IPS-18a (cell line): ENCODE measurements at regions not wholly inside any gene's neighbourhood (a gene's known extent, or its start where the extent isn't known, plus 50 kb on each side); places are given as distances from the start of the nearest gene placed in this dataset.

ENCODE experiments used
- H3K27ac ChIP-seq: one replicate; pipeline ENCODE4 v1.5.1; 2013; ENCODE audit warnings: low read length
- H3K27me3 ChIP-seq: one replicate; pipeline ENCODE4 v1.6.1; 2013; ENCODE audit warnings: mild to moderate bottlenecking, low read length; ENCODE audit not compliant: control insufficient read depth, insufficient read depth
- H3K36me3 ChIP-seq: one replicate; pipeline ENCODE4 v1.6.1; 2013; ENCODE audit warnings: low read depth, low read length; ENCODE audit not compliant: control insufficient read depth
- H3K4me1 ChIP-seq: one replicate; pipeline ENCODE4 v1.6.1; 2013; ENCODE audit warnings: low read depth, low read length; ENCODE audit not compliant: control insufficient read depth
- H3K4me3 ChIP-seq: one replicate; pipeline ENCODE4 v1.5.1; 2013; ENCODE audit warnings: low read length
- H3K9ac ChIP-seq: one replicate; pipeline ENCODE4 v1.6.1; 2013; ENCODE audit warnings: mild to moderate bottlenecking, low read length, moderate library complexity
- H3K9me3 ChIP-seq: one replicate; pipeline ENCODE4 v1.6.1; 2013; ENCODE audit warnings: low read depth, low read length; ENCODE audit not compliant: control insufficient read depth

GRCh38 chr14:53696217-53696965, 260.2 kb downstream of the BMP4 start:
- Histone ChIP-seq H3K4me1 (no peaks in the 10 kb centered on the region), H3K27ac (no peak overlapping the region), H3K27me3 (no peaks in the 10 kb centered on the region), H3K9me3 (no peaks in the 10 kb centered on the region), H3K4me3 (no peak overlapping the region), H3K9ac (no peak overlapping the region), H3K36me3 (no peaks in the 10 kb centered on the region)

- Histone ChIP-seq H3K36me3 (no peaks in the 10 kb centered on the region), H3K27me3 (no peaks in the 10 kb centered on the region), H3K27ac (no peak overlapping the region), H3K9me3 (no peaks in the 10 kb centered on the region), H3K4me3 (no peak overlapping the region), H3K9ac (no peak overlapping the region), H3K4me1 (no peaks in the 10 kb centered on the region)
Measured at GRCh38 chr14:53695692-53696214, 260.9 kb downstream of the BMP4 start.

- Histone ChIP-seq H3K9ac (no peak overlapping the region), H3K4me3 (no peak overlapping the region), H3K27me3 (no peaks in the 10 kb centered on the region), H3K27ac (no peak overlapping the region), H3K9me3 (no peaks in the 10 kb centered on the region), H3K36me3 (no peaks in the 10 kb centered on the region), H3K4me1 (no peaks in the 10 kb centered on the region)
Measured at GRCh38 chr14:53692885-53693284, 263.7 kb downstream of the BMP4 start.

DNA sequence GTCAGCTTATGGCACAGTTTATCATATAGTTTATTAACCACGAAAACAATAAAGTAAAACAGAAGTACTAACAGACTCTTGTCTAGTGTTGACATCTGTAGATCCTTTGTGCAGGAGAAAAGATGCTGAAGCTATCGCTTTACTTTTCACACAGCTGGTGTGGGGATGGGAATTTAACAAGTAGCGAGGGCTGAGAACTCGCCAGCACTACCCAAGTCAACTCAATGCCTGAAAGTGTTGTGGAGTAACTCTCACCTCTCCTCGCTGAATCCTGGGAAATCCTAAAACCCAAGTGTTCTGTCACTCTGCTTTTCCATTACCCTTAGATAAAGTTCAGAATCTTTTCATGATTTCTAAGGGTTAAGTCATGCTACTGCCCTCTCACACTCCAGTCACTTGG, 264.2 kb downstream of the BMP4 start:
- Histone ChIP-seq H3K27me3 (no peaks in the 10 kb centered on the region), H3K4me3 (no peak overlapping the region), H3K4me1 (no peaks in the 10 kb centered on the region), H3K27ac (no peak overlapping the region), H3K9me3 (no peaks in the 10 kb centered on the region), H3K9ac (no peak overlapping the region), H3K36me3 (no peaks in the 10 kb centered on the region)

DNA sequence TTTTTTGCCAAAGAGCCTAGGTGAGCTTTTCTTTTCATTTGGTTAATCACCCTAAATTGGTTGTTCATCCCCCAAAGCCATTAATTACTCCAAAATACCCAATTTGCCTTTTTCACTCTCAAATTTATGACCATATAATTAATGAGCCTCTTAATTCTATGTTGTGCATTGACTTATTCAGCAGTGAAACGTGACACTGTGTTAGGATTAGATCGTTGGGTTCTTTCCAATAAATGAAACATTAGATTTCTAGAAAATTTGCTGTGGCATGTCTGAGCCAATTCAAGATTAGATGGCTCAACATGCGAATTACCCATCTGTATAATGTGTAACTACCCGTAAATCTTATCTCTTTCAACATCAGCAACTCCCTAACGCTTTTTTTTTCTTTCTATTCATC, 273.4 kb downstream of the BMP4 start:
- Histone ChIP-seq H3K9ac (no peak overlapping the region), H3K36me3 (no peaks in the 10 kb centered on the region), H3K27me3 (no peaks in the 10 kb centered on the region), H3K4me3 (no peak overlapping the region), H3K27ac (no peak overlapping the region), H3K4me1 (no peaks in the 10 kb centered on the region), H3K9me3 (no peaks in the 10 kb centered on the region)

- Histone ChIP-seq H3K9me3 (no peaks in the 10 kb centered on the region), H3K9ac (no peak overlapping the region), H3K36me3 (no peaks in the 10 kb centered on the region), H3K4me3 (no peak overlapping the region), H3K27ac (no peak overlapping the region), H3K4me1 (no peaks in the 10 kb centered on the region), H3K27me3 (no peaks in the 10 kb centered on the region)
Measured at GRCh38 chr14:53672526-53672925, 284.1 kb downstream of the BMP4 start.

- Histone ChIP-seq H3K36me3 (no peaks in the 10 kb centered on the region), H3K27me3 (no peaks in the 10 kb centered on the region), H3K9me3 (no peaks in the 10 kb centered on the region), H3K4me3 (no peak overlapping the region), H3K9ac (no peak overlapping the region), H3K4me1 (no peaks in the 10 kb centered on the region), H3K27ac (no peak overlapping the region)
Measured at GRCh38 chr14:53670701-53671100, 285.9 kb downstream of the BMP4 start.

DNA sequence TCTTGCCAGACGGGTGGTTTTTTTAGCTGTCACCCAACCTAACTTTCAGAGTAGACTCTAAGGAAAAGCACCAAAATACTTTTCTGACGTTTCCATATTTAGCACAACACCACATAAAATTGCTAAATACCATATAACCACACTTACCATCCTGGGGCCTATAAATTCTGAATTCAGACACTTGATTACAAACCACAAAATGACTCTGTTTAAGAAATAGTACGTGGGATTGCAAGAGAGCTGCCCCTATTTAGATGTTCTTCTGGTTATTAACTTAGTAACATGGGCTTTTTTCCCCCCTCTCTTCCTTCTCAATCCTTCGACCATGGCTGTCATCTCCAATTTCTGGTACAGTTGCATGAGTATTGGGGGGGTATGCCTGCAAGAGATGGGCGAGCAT, 287.7 kb downstream of the BMP4 start:
- H3K36me3 ChIP-seq: no peaks in the 10 kb centered on the region
- no peak overlapping the region for H3K9ac ChIP-seq
- H3K9me3 ChIP-seq: no peaks in the 10 kb centered on the region
- H3K27me3 ChIP-seq: no peaks in the 10 kb centered on the region
- no peak overlapping the region for H3K27ac ChIP-seq
- H3K4me1 ChIP-seq: no peaks in the 10 kb centered on the region
- H3K4me3 ChIP-seq: no peak overlapping the region

DNA sequence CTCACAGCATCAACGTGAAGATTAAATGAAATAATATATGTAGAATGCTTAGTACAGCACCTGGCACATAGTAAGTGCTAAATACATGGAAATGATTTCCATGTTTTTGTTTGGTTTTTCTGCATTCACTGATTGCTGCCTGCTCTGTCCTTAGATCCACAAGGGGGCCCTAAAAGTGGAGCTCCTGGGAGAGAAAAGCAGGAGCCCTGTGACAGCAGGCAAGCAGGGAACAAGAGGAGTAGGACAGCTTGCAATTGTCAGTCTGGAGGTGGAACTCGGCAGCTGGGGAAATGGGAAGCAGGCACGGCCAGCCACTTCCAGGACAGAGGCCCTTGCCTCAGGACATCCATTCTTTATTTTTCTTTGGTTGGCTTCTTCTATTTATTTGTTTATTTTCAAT, 292.9 kb downstream of the BMP4 start:
- Histone ChIP-seq H3K9me3 (peaks cover 5% of the 10 kb centered on the region), H3K9ac (no peak overlapping the region), H3K27me3 (no peaks in the 10 kb centered on the region), H3K27ac (no peak overlapping the region), H3K4me1 (no peaks in the 10 kb centered on the region), H3K4me3 (no peak overlapping the region), H3K36me3 (no peaks in the 10 kb centered on the region)

DNA sequence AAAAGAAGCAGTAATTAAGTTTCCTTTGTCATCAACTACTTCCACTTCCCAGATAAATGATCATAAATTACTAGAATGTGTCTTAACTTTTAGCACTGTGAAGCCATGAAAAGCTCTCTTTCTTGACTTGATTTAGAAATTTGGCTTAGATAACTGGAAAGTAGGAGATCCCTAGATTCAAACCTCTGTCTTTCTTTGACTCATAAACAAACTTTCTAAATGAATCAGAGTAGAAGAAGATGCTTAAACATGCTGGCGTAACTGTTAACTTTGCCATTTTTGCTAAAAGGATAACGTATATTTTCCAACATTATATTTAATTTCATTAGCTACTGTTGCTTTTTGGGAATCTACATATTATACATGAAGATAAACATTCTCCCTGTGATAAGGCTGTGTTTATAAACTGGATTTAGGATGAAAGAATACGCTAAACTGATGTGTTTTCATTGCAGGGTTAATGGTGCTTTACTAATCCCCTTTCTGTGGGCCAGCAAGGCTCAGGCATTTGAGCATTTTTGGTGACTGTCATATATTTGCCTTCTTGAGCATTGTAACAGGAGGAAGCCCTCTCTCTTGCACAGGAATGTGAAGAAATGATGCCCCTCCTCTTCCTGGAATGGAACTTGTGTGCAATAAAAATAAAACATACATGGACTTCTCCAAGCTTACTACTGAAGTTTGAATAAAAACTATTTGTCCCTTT, 301.4 kb downstream of the BMP4 start:
- Histone ChIP-seq H3K4me3 (no peak overlapping the region), H3K9me3 (no peaks in the 10 kb centered on the region)

DNA sequence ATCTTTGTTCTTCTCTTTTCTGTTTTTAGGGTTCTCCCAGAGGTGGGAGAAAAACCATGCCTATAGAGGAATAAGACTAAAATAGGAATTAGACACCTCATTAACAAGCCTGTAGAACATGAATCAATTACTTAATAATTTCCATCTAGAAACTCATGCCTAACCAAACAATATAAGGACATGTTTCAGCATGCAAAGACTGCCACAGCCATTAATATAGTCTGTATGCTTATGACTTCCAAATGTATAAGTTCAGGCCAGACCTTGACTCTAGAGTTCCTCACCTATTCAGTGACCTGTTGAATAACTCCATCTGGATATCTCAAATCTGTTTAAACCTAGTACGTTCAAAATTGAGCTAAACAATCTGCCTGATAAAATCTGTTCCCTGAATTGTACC, 304.6 kb downstream of the BMP4 start:
- Histone ChIP-seq H3K36me3 (no peaks in the 10 kb centered on the region), H3K9ac (no peak overlapping the region), H3K4me3 (no peak overlapping the region), H3K27ac (no peak overlapping the region), H3K4me1 (no peaks in the 10 kb centered on the region), H3K9me3 (no peaks in the 10 kb centered on the region), H3K27me3 (no peaks in the 10 kb centered on the region)

More for the DNA sequence above, 301.4 kb downstream of the BMP4 start:
- H3K27me3 ChIP-seq: no peaks in the 10 kb centered on the region
- no peaks in the 10 kb centered on the region for H3K36me3 ChIP-seq
- H3K9ac ChIP-seq: no peak overlapping the region
- no peaks in the 10 kb centered on the region for H3K4me1 ChIP-seq
- no peak overlapping the region for H3K27ac ChIP-seq
